GM13977 (cell line): ENCODE measurements at regions not wholly inside any gene's neighbourhood (a gene's known extent, or its start where the extent isn't known, plus 50 kb on each side); places are given as distances from the start of the nearest gene placed in this dataset.

Source experiments
- DNase-seq: peaks from one replicate; pipeline ENCODE4 v3.0.0; 2012; ENCODE audit warnings: low spot score
- in situ Hi-C: fragments of 300-500 bp; cut with MboI; formaldehyde crosslinking; loops from one replicate; pipeline ENCODE4 v1.12.0; 2022; ENCODE audit warnings: low sequenced_read_pairs, low pct_unique_long_range_greater_than_20kb, mixed read lengths, inconsistent platforms; ENCODE audit not compliant: unreplicated experiment
- TF ChIP-seq, protein P1 (sequence below): IDR thresholded peaks from 2 replicates; pipeline ENCODE4 v1.5.1; 2012; ENCODE audit warnings: mild to moderate bottlenecking, control low read depth; ENCODE audit not compliant: insufficient read depth; ENCODE audit errors: extremely low read depth, missing control alignments

- no peak for DNase-seq
- TF ChIP-seq, protein P1, sequence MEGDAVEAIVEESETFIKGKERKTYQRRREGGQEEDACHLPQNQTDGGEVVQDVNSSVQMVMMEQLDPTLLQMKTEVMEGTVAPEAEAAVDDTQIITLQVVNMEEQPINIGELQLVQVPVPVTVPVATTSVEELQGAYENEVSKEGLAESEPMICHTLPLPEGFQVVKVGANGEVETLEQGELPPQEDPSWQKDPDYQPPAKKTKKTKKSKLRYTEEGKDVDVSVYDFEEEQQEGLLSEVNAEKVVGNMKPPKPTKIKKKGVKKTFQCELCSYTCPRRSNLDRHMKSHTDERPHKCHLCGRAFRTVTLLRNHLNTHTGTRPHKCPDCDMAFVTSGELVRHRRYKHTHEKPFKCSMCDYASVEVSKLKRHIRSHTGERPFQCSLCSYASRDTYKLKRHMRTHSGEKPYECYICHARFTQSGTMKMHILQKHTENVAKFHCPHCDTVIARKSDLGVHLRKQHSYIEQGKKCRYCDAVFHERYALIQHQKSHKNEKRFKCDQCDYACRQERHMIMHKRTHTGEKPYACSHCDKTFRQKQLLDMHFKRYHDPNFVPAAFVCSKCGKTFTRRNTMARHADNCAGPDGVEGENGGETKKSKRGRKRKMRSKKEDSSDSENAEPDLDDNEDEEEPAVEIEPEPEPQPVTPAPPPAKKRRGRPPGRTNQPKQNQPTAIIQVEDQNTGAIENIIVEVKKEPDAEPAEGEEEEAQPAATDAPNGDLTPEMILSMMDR, result no peak
- in situ Hi-C loops, result no loop called here
Observed at GRCh38 chr6:156448579-156448978, 328.6 kb upstream of the ARID1B start.

DNA sequence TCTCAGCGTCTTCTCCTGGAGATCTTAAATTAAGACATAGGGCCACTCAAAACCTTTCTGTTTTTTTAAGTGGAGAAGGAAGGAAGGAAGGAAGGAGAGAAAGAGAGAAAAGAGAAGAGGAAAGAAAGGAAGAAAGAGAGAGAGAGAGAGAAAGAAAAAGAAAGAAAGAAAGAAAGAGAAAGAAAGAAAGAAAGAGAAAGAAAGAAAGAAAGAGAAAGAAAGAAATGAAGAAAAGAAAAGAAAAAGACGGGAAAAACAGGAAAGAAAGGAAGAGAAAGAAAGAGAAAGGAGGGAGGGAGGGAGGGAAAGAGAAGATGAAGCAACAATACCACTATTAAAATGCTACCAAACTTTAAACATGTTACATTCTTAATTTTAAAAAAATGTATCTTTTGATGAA, 336.5 kb upstream of the ARID1B start:
- DNase-seq, result no peak
- in situ Hi-C loops, result no loop called here
- TF ChIP-seq, protein P1, result no peak

- TF ChIP-seq, protein P1, result no peak
- no peak for DNase-seq
- in situ Hi-C loops, result no loop called here
Observed at GRCh38 chr6:156438350-156438923, 338.7 kb upstream of the ARID1B start.

- no peak for DNase-seq
- in situ Hi-C loops, result no loop called here
- TF ChIP-seq, protein P1, result no peak
Observed at GRCh38 chr6:156437121-156437879, 339.9 kb upstream of the ARID1B start.

DNA sequence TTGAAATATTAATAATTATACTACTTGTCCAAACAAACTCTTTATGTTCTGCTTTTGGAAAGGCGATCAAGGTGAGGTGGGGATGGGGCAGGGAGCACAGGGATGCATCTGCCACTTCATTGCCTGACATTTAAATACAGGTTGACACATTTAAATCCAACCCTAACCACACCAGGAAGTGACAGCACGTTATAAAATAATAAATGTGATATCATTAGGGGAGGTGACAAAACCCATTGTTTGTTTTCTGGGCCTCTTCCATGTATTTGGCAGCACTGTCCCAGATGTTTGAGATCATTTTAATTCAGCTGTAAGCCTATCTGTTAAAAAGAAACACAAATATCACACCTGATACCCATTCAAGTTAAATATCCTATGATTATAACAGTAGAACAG, 342.4 kb upstream of the ARID1B start:
- TF ChIP-seq, protein P1, result no peak
- no peak for DNase-seq
- in situ Hi-C loops, result no loop called here

GRCh38 chr6:156434049-156434794, 343.0 kb upstream of the ARID1B start:
- in situ Hi-C loops, result no loop called here
- DNase-seq, result no peak

More at GRCh38 chr6:156434049-156434794, 343.0 kb upstream of the ARID1B start:
- TF ChIP-seq, protein P1, result no peak
